ENCODE measurements at regions not wholly inside any gene's neighbourhood (a gene's known extent, or its start where the extent isn't known, plus 50 kb on each side); places are given as distances from the start of the nearest gene placed in this dataset.
A peak's percentile ranks its signal among the peaks of the same experiment; 100 is the strongest.

GRCh38 chr12:97027482-97027881 lies 120.4 kb downstream of the NEDD1 start:
- no peak overlapping the region for H3K4me2 ChIP-seq (ENCODE audit: low read length, poor library complexity, severe bottlenecking)
- H2BK15ac ChIP-seq (ENCODE audit: low read depth, poor library complexity, severe bottlenecking): no peak overlapping the region
- H3K9me3 ChIP-seq (ENCODE audit: control insufficient read depth, low read length): peaks cover 3% of the 10 kb centered on the region
- H3K27me3 ChIP-seq (ENCODE audit: control insufficient read depth in 1 of 2, insufficient read depth in 1 of 2, low read length in 2 of 2): peaks cover 0 to 5% of the 10 kb centered on the region in 2 experiments
- no peak overlapping the region for H3K18ac ChIP-seq (ENCODE audit: low read depth in 1 of 2, low read length in 2 of 2)
- no peak overlapping the region for H2AFZ ChIP-seq (ENCODE audit: low read depth, low read length)
- no CpG with 5 or more reads among the region's 1 CpG for WGBS
- no peaks in the 10 kb centered on the region for H3K36me3 ChIP-seq (ENCODE audit: control insufficient read depth in 1 of 2, insufficient read depth in 2 of 2, low read depth in 1 of 2, low read length in 2 of 2)
- H3K79me1 ChIP-seq (replicated peaks; ENCODE audit: low read length, poor library complexity, severe bottlenecking): no peaks in the 10 kb centered on the region
- H2AK5ac ChIP-seq (ENCODE audit: low read length, severe bottlenecking): no peak overlapping the region
- no peak overlapping the region for H3K14ac ChIP-seq (ENCODE audit: low read length in 2 of 2)
- H3K4me3 ChIP-seq (ENCODE audit: insufficient read depth in 1 of 2, low read depth in 1 of 2, low read length in 2 of 2): no peak overlapping the region
- DNase-seq: no peak
- H3K9ac ChIP-seq (ENCODE audit: low read length): no peak overlapping the region
- H3K4me1 ChIP-seq (ENCODE audit: control insufficient read depth, insufficient read depth, low read depth, low read length): no peaks in the 10 kb centered on the region
- no peak overlapping the region for H2BK120ac ChIP-seq (ENCODE audit: low read depth, low read length)
- no peak overlapping the region for H3K4ac ChIP-seq (ENCODE audit: low read depth in 1 of 2, low read length in 2 of 2)
- no peak overlapping the region for H3K23ac ChIP-seq (ENCODE audit: low read length in 2 of 2)
- H4K91ac ChIP-seq (ENCODE audit: low read length): no peak overlapping the region
- no peak overlapping the region for H3K27ac ChIP-seq (ENCODE audit: low read length, poor library complexity, severe bottlenecking)
- no peak overlapping the region for H2BK12ac ChIP-seq (ENCODE audit: low read length in 2 of 2)
- H4K8ac ChIP-seq (ENCODE audit: low read length): no peak overlapping the region
- no peak overlapping the region for H2BK5ac ChIP-seq (ENCODE audit: low read depth, low read length, poor library complexity, severe bottlenecking)

DNA sequence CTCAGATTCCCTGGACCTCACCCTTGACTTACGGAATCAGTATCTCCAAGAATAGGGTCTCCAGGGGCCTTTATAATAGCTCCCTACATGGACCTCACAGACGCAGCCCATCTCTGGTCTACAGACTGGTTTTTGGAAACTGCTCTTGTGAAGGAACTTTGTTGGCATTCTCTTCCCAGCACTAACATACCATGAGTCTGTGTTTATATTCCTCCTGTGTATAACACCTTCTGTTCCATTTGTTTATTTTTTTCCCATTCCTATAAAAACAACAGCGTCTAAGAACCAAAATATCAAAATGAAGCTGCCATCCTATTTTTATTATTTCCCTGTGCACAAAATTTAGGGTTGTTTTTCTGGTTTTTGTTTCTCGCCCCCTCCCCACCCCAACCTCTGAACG lies 131.1 kb downstream of the NEDD1 start:
- Histone ChIP-seq H3K23ac (ENCODE audit: low read length in 2 of 2) (no peak overlapping the region), H2BK5ac (ENCODE audit: low read depth, low read length, poor library complexity, severe bottlenecking) (no peak overlapping the region), H3K9me3 (ENCODE audit: control insufficient read depth, low read length) (no peaks in the 10 kb centered on the region), H4K8ac (ENCODE audit: low read length) (no peak overlapping the region), H3K36me3 (ENCODE audit: control insufficient read depth in 1 of 2, insufficient read depth in 2 of 2, low read depth in 1 of 2, low read length in 2 of 2) (no peaks in the 10 kb centered on the region), H3K18ac (ENCODE audit: low read depth in 1 of 2, low read length in 2 of 2) (no peak overlapping the region), H3K4ac (ENCODE audit: low read depth in 1 of 2, low read length in 2 of 2) (no peak overlapping the region), H2AK5ac (ENCODE audit: low read length, severe bottlenecking) (no peak overlapping the region), H3K4me1 (ENCODE audit: control insufficient read depth, insufficient read depth, low read depth, low read length) (no peaks in the 10 kb centered on the region), H2AFZ (ENCODE audit: low read depth, low read length) (no peak overlapping the region), H3K27me3 (ENCODE audit: control insufficient read depth in 1 of 2, insufficient read depth in 1 of 2, low read length in 2 of 2) (peaks cover 0 to 5% of the 10 kb centered on the region in 2 experiments), H3K4me2 (ENCODE audit: low read length, poor library complexity, severe bottlenecking) (no peak overlapping the region), H4K91ac (ENCODE audit: low read length) (no peak overlapping the region), H3K27ac (ENCODE audit: low read length, poor library complexity, severe bottlenecking) (no peak overlapping the region), H3K79me1 (replicated peaks; ENCODE audit: low read length, poor library complexity, severe bottlenecking) (no peaks in the 10 kb centered on the region), H2BK120ac (ENCODE audit: low read depth, low read length) (no peak overlapping the region), H3K4me3 (ENCODE audit: insufficient read depth in 1 of 2, low read depth in 1 of 2, low read length in 2 of 2) (no peak overlapping the region), H3K14ac (ENCODE audit: low read length in 2 of 2) (no peak overlapping the region), H2BK15ac (ENCODE audit: low read depth, poor library complexity, severe bottlenecking) (no peak overlapping the region), H2BK12ac (ENCODE audit: low read length in 2 of 2) (no peak overlapping the region), H3K9ac (ENCODE audit: low read length) (no peak overlapping the region)
- DNase-seq: no peak
- WGBS: 71% methylated on average over 5 of the region's 5 CpGs

- WGBS: 55% methylated on average over 4 of the region's 4 CpGs
- Histone ChIP-seq H3K79me1 (replicated peaks; ENCODE audit: low read length, poor library complexity, severe bottlenecking) (no peaks in the 10 kb centered on the region), H3K4me2 (ENCODE audit: low read length, poor library complexity, severe bottlenecking) (no peak overlapping the region), H3K9me3 (ENCODE audit: control insufficient read depth, low read length) (no peaks in the 10 kb centered on the region), H2BK15ac (ENCODE audit: low read depth, poor library complexity, severe bottlenecking) (no peak overlapping the region), H2BK12ac (ENCODE audit: low read length in 2 of 2) (no peak overlapping the region), H3K4ac (ENCODE audit: low read depth in 1 of 2, low read length in 2 of 2) (no peak overlapping the region), H2AFZ (ENCODE audit: low read depth, low read length) (no peak overlapping the region), H4K8ac (ENCODE audit: low read length) (no peak overlapping the region), H3K4me1 (ENCODE audit: control insufficient read depth, insufficient read depth, low read depth, low read length) (no peaks in the 10 kb centered on the region), H2BK120ac (ENCODE audit: low read depth, low read length) (no peak overlapping the region), H3K27ac (ENCODE audit: low read length, poor library complexity, severe bottlenecking) (peak overlapping the region; percentile 49), H3K4me3 (ENCODE audit: insufficient read depth in 1 of 2, low read depth in 1 of 2, low read length in 2 of 2) (no peak overlapping the region), H3K36me3 (ENCODE audit: control insufficient read depth in 1 of 2, insufficient read depth in 2 of 2, low read depth in 1 of 2, low read length in 2 of 2) (no peaks in the 10 kb centered on the region), H4K91ac (ENCODE audit: low read length) (no peak overlapping the region), H3K23ac (ENCODE audit: low read length in 2 of 2) (no peak overlapping the region), H3K18ac (ENCODE audit: low read depth in 1 of 2, low read length in 2 of 2) (no peak overlapping the region), H3K27me3 (ENCODE audit: control insufficient read depth in 1 of 2, insufficient read depth in 1 of 2, low read length in 2 of 2) (peaks cover 0 to 4% of the 10 kb centered on the region in 2 experiments), H2AK5ac (ENCODE audit: low read length, severe bottlenecking) (no peak overlapping the region), H2BK5ac (ENCODE audit: low read depth, low read length, poor library complexity, severe bottlenecking) (no peak overlapping the region), H3K9ac (ENCODE audit: low read length) (no peak overlapping the region), H3K14ac (ENCODE audit: low read length in 2 of 2) (no peak overlapping the region)
- no peak for DNase-seq
Measured at GRCh38 chr12:97038834-97039233, 131.8 kb downstream of the NEDD1 start.

DNA sequence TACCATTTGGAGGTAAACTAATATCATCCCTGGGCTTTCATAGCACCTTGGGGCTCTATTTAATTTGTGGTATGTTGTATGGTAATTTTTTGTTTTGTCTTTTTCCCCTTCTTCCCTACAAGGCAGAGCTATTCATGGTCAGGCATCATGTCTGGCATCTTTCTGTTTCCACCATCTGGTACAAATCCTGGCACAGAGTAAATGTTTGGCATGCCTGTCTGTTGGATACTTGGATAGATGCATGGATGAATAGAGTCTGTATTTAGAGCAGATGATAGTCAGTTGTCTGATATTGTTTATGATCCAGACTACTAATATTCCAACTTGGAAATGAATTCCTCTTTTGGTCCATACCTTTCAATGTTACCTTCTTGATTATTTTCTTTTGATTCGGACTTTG lies 139.8 kb downstream of the NEDD1 start:
- Histone ChIP-seq H3K9ac (ENCODE audit: low read length) (no peak overlapping the region), H3K27me3 (ENCODE audit: control insufficient read depth in 1 of 2, insufficient read depth in 1 of 2, low read length in 2 of 2) (no peaks in the 10 kb centered on the region), H3K4me1 (ENCODE audit: control insufficient read depth, insufficient read depth, low read depth, low read length) (no peaks in the 10 kb centered on the region), H3K4ac (ENCODE audit: low read depth in 1 of 2, low read length in 2 of 2) (no peak overlapping the region), H4K91ac (ENCODE audit: low read length) (no peak overlapping the region), H3K36me3 (ENCODE audit: control insufficient read depth in 1 of 2, insufficient read depth in 2 of 2, low read depth in 1 of 2, low read length in 2 of 2) (no peaks in the 10 kb centered on the region), H3K14ac (ENCODE audit: low read length in 2 of 2) (no peak overlapping the region), H3K23ac (ENCODE audit: low read length in 2 of 2) (no peak overlapping the region), H2BK12ac (ENCODE audit: low read length in 2 of 2) (no peak overlapping the region), H3K4me3 (ENCODE audit: insufficient read depth in 1 of 2, low read depth in 1 of 2, low read length in 2 of 2) (no peak overlapping the region), H2BK120ac (ENCODE audit: low read depth, low read length) (no peak overlapping the region), H3K79me1 (replicated peaks; ENCODE audit: low read length, poor library complexity, severe bottlenecking) (no peaks in the 10 kb centered on the region), H3K9me3 (ENCODE audit: control insufficient read depth, low read length) (no peaks in the 10 kb centered on the region), H2BK5ac (ENCODE audit: low read depth, low read length, poor library complexity, severe bottlenecking) (no peak overlapping the region), H4K8ac (ENCODE audit: low read length) (no peak overlapping the region), H2BK15ac (ENCODE audit: low read depth, poor library complexity, severe bottlenecking) (no peak overlapping the region), H3K27ac (ENCODE audit: low read length, poor library complexity, severe bottlenecking) (no peak overlapping the region), H2AFZ (ENCODE audit: low read depth, low read length) (no peak overlapping the region), H3K18ac (ENCODE audit: low read depth in 1 of 2, low read length in 2 of 2) (no peak overlapping the region), H3K4me2 (ENCODE audit: low read length, poor library complexity, severe bottlenecking) (no peak overlapping the region), H2AK5ac (ENCODE audit: low read length, severe bottlenecking) (no peak overlapping the region)
- DNase-seq: no peak
- WGBS: no CpG with 5 or more reads among the region's 1 CpG
